ENCODE measurements at regions not wholly inside any gene's neighbourhood (a gene's known extent, or its start where the extent isn't known, plus 50 kb on each side); places are given as distances from the start of the nearest gene placed in this dataset.

- DNase-seq = no peak
- TF ChIP-seq CTCF (IDR thresholded peaks at IDR 0.05; ENCODE audit: low read depth, low read length) = no peak
- H3K4me1 ChIP-seq = no peaks in the 10 kb centered on the region
- no peaks in the 10 kb centered on the region for H3K27me3 ChIP-seq
- no peak overlapping the region for H3K4me3 ChIP-seq (ENCODE audit: low read depth, low read length)
- H3K36me3 ChIP-seq = no peaks in the 10 kb centered on the region
- no peaks in the 10 kb centered on the region for H3K9me3 ChIP-seq
Measured at GRCh38 chr1:25034736-25035522, 104.9 kb upstream of the RUNX3 start.

- TF ChIP-seq CTCF (IDR thresholded peaks at IDR 0.05; ENCODE audit: low read depth, low read length) = no peak
- DNase-seq = no peak
- no peaks in the 10 kb centered on the region for H3K36me3 ChIP-seq
- no peaks in the 10 kb centered on the region for H3K4me1 ChIP-seq
- no peak overlapping the region for H3K4me3 ChIP-seq (ENCODE audit: low read depth, low read length)
- H3K27me3 ChIP-seq = no peaks in the 10 kb centered on the region
- H3K9me3 ChIP-seq = no peaks in the 10 kb centered on the region
Measured at GRCh38 chr1:25033828-25034705, 104.0 kb upstream of the RUNX3 start.

GRCh38 chr1:25033030-25033827 is 103.2 kb upstream of the RUNX3 start:
- TF ChIP-seq CTCF (IDR thresholded peaks at IDR 0.05; ENCODE audit: low read depth, low read length) = no peak
- Histone ChIP-seq H3K27me3 (no peaks in the 10 kb centered on the region), H3K4me1 (no peaks in the 10 kb centered on the region), H3K9me3 (no peaks in the 10 kb centered on the region), H3K4me3 (ENCODE audit: low read depth, low read length) (no peak overlapping the region), H3K36me3 (no peaks in the 10 kb centered on the region)
- DNase-seq = no peak

GRCh38 chr1:25031966-25032667 is 102.0 kb upstream of the RUNX3 start:
- no peaks in the 10 kb centered on the region for H3K36me3 ChIP-seq
- H3K27me3 ChIP-seq = no peaks in the 10 kb centered on the region
- DNase-seq = no peak
- H3K4me3 ChIP-seq (ENCODE audit: low read depth, low read length) = no peak overlapping the region
- TF ChIP-seq CTCF (IDR thresholded peaks at IDR 0.05; ENCODE audit: low read depth, low read length) = no peak
- H3K4me1 ChIP-seq = no peaks in the 10 kb centered on the region
- H3K9me3 ChIP-seq = no peaks in the 10 kb centered on the region

GRCh38 chr1:25031601-25031965 is 101.5 kb upstream of the RUNX3 start:
- Histone ChIP-seq H3K4me3 (ENCODE audit: low read depth, low read length) (no peak overlapping the region), H3K36me3 (no peaks in the 10 kb centered on the region), H3K27me3 (no peaks in the 10 kb centered on the region)

More at GRCh38 chr1:25031601-25031965, 101.5 kb upstream of the RUNX3 start:
- no peak for TF ChIP-seq CTCF (IDR thresholded peaks at IDR 0.05; ENCODE audit: low read depth, low read length)
- no peaks in the 10 kb centered on the region for H3K4me1 ChIP-seq
- H3K9me3 ChIP-seq = no peaks in the 10 kb centered on the region
- no peak for DNase-seq

Data from BE2C (cell line).